Hepatocyte (in vitro differentiated cells): ENCODE measurements at regions not wholly inside any gene's neighbourhood (a gene's known extent, or its start where the extent isn't known, plus 50 kb on each side); places are given as distances from the start of the nearest gene placed in this dataset.

Experiments used
- DNase-seq: peaks from one replicate; pipeline ENCODE4 v3.0.0-alpha.2; 2016; ENCODE audit warnings: low spot score
- H2AFZ ChIP-seq: fragments of 200-600 bp; sonication (generic); 2 replicates; pipeline ENCODE4 v1.6.0; 2016; ENCODE audit warnings: antibody characterized with exemption, mild to moderate bottlenecking
- H3K27ac ChIP-seq: fragments of 200-600 bp; sonication (generic); 2 replicates; pipeline ENCODE4 v1.5.1; 2016; ENCODE audit warnings: mild to moderate bottlenecking
- H3K27me3 ChIP-seq: fragments of 200-600 bp; sonication (generic); 2 replicates; pipeline ENCODE4 v1.6.1; 2016
- H3K36me3 ChIP-seq: fragments of 200-600 bp; sonication (generic); replicated peaks from 2 replicates; pipeline ENCODE4 v1.5.1; 2016; ENCODE audit warnings: low read depth; ENCODE audit not compliant: insufficient read depth
- H3K4me1 ChIP-seq: fragments of 200-600 bp; sonication (generic); 2 replicates; pipeline ENCODE4 v1.5.1; 2016; ENCODE audit warnings: mild to moderate bottlenecking, moderate library complexity; ENCODE audit not compliant: insufficient read depth
- H3K4me2 ChIP-seq: fragments of 200-600 bp; sonication (generic); 2 replicates; pipeline ENCODE4 v1.6.0; 2016
- H3K4me3 ChIP-seq: fragments of 200-600 bp; sonication (generic); 2 replicates; pipeline ENCODE4 v1.5.1; 2016; ENCODE audit warnings: mild to moderate bottlenecking
- H3K79me2 ChIP-seq: fragments of 200-600 bp; sonication (generic); 2 replicates; pipeline ENCODE4 v1.6.0; 2017; ENCODE audit warnings: mild to moderate bottlenecking
- H3K9me2 ChIP-seq: fragments of 200-600 bp; sonication (generic); replicated peaks from 2 replicates; pipeline ENCODE4 v1.6.0; 2017; ENCODE audit warnings: mild to moderate bottlenecking; ENCODE audit not compliant: insufficient read depth
- H3K9me3 ChIP-seq: fragments of 200-600 bp; sonication (generic); 2 replicates; pipeline ENCODE4 v1.5.1; 2016; ENCODE audit warnings: low read depth, mild to moderate bottlenecking
- H4K20me1 ChIP-seq: fragments of 200-600 bp; sonication (generic); 2 replicates; pipeline ENCODE4 v1.6.0; 2016; ENCODE audit warnings: mild to moderate bottlenecking; ENCODE audit not compliant: insufficient read depth, poor library complexity, severe bottlenecking
- CTCF ChIP-seq: fragments of 200-600 bp; sonication (generic); IDR thresholded peaks from 2 replicates; pipeline ENCODE4 v1.5.1; 2016; ENCODE audit warnings: antibody characterized with exemption, mild to moderate bottlenecking; ENCODE audit not compliant: poor library complexity
- EZH2 ChIP-seq: fragments of 200-600 bp; sonication (generic); IDR thresholded peaks from 2 replicates; pipeline ENCODE4 v1.6.1; 2016; ENCODE audit warnings: antibody characterized with exemption, mild to moderate bottlenecking, borderline replicate concordance
- EZH2phosphoT487 ChIP-seq: fragments of 200-600 bp; sonication (generic); IDR thresholded peaks from one replicate; pipeline ENCODE4 v1.6.1; 2018; ENCODE audit warnings: antibody characterized with exemption, mild to moderate bottlenecking, low read depth, moderate library complexity; ENCODE audit not compliant: unreplicated experiment, severe bottlenecking
- WGBS: methylation state at CpG from one replicate; pipeline ENCODE4 v1.1.6; 2016; ENCODE audit warnings: low lambda C conversion rate; ENCODE audit errors: missing lambda C conversion rate; 5-methylcytosine and 5-hydroxymethylcytosine counted together

GRCh38 chr5:136699651-136700050 lies 334.3 kb upstream of the TRPC7 start:
- 74% methylated on average over 7 of the region's 7 CpGs for WGBS
- H2AFZ ChIP-seq: no peak overlapping the region
- no peak for TF ChIP-seq EZH2
- TF ChIP-seq CTCF: no peak
- no peak for TF ChIP-seq EZH2phosphoT487

GRCh38 chr5:136698970-136699369 lies 333.6 kb upstream of the TRPC7 start:
- TF ChIP-seq EZH2phosphoT487 (no peak), EZH2 (no peak), CTCF (no peak)
- Histone ChIP-seq H3K9me3 (no peaks in the 10 kb centered on the region), H3K4me2 (no peak overlapping the region), H3K79me2 (no peaks in the 10 kb centered on the region), H3K27ac (no peak overlapping the region), H4K20me1 (no peaks in the 10 kb centered on the region), H2AFZ (no peak overlapping the region), H3K4me3 (no peak overlapping the region), H3K36me3 (no peaks in the 10 kb centered on the region), H3K27me3 (no peaks in the 10 kb centered on the region), H3K9me2 (no peaks in the 10 kb centered on the region), H3K4me1 (no peaks in the 10 kb centered on the region)
- no peak for DNase-seq
- 89% methylated on average over 5 of the region's 5 CpGs for WGBS

More at GRCh38 chr5:136699651-136700050, 334.3 kb upstream of the TRPC7 start:
- Histone ChIP-seq H3K9me2 (no peaks in the 10 kb centered on the region), H4K20me1 (no peaks in the 10 kb centered on the region), H3K4me3 (no peak overlapping the region), H3K27ac (no peak overlapping the region), H3K4me2 (no peak overlapping the region), H3K36me3 (no peaks in the 10 kb centered on the region), H3K79me2 (no peaks in the 10 kb centered on the region), H3K27me3 (no peaks in the 10 kb centered on the region), H3K9me3 (no peaks in the 10 kb centered on the region), H3K4me1 (no peaks in the 10 kb centered on the region)
- no peak for DNase-seq

GRCh38 chr5:136694258-136694657 lies 328.9 kb upstream of the TRPC7 start:
- no peaks in the 10 kb centered on the region for H3K36me3 ChIP-seq
- no peak overlapping the region for H3K27ac ChIP-seq
- no peaks in the 10 kb centered on the region for H3K4me1 ChIP-seq
- no peaks in the 10 kb centered on the region for H4K20me1 ChIP-seq
- TF ChIP-seq EZH2: no peak
- TF ChIP-seq EZH2phosphoT487: no peak
- TF ChIP-seq CTCF: no peak
- no peak overlapping the region for H3K4me3 ChIP-seq
- 84% methylated on average over 4 of the region's 4 CpGs for WGBS
- no peaks in the 10 kb centered on the region for H3K9me2 ChIP-seq
- no peaks in the 10 kb centered on the region for H3K9me3 ChIP-seq
- H2AFZ ChIP-seq: no peak overlapping the region
- no peak for DNase-seq
- H3K4me2 ChIP-seq: no peak overlapping the region
- no peaks in the 10 kb centered on the region for H3K27me3 ChIP-seq
- H3K79me2 ChIP-seq: no peaks in the 10 kb centered on the region

- Histone ChIP-seq H3K27me3 (no peaks in the 10 kb centered on the region), H4K20me1 (no peaks in the 10 kb centered on the region), H3K27ac (no peak overlapping the region), H3K4me3 (no peak overlapping the region), H3K79me2 (no peaks in the 10 kb centered on the region), H3K9me2 (no peaks in the 10 kb centered on the region), H3K9me3 (no peaks in the 10 kb centered on the region), H3K4me1 (no peaks in the 10 kb centered on the region), H3K4me2 (no peak overlapping the region), H2AFZ (no peak overlapping the region), H3K36me3 (no peaks in the 10 kb centered on the region)
- WGBS: 47% methylated on average over 2 of the region's 2 CpGs
- TF ChIP-seq EZH2: no peak
- DNase-seq: no peak
These were observed 324.2 kb upstream of the TRPC7 start for GRCh38 chr5:136689552-136689951.
